ENCODE measurements at regions not wholly inside any gene's neighbourhood (a gene's known extent, or its start where the extent isn't known, plus 50 kb on each side); places are given as distances from the start of the nearest gene placed in this dataset.

GRCh38 chr4:138710297-138710696 lies 305.3 kb upstream of the NOCT start:
- TF ChIP-seq POLR2AphosphoS5 (IDR thresholded peaks at IDR 0.05; ENCODE audit: low read depth, low read length) (no peak), SIN3A (IDR thresholded peaks at IDR 0.05; ENCODE audit: borderline replicate concordance, insufficient read depth, low read length) (no peak), REST (IDR thresholded peaks at IDR 0.05; ENCODE audit: insufficient read depth in 1 of 2, low read depth in 2 of 2, low read length in 2 of 2) (no peak), TAF1 (IDR thresholded peaks at IDR 0.05; ENCODE audit: borderline replicate concordance, insufficient read depth, low read length) (no peak)

Data from PFSK-1 (cell line).